ENCODE measurements at regions not wholly inside any gene's neighbourhood (a gene's known extent, or its start where the extent isn't known, plus 50 kb on each side); places are given as distances from the start of the nearest gene placed in this dataset.
"Not testable (repeated sequence)": the region's sequence is repeated elsewhere in the genome, so short reads cannot be mapped to it uniquely, and the experiment has no call there.

DNA sequence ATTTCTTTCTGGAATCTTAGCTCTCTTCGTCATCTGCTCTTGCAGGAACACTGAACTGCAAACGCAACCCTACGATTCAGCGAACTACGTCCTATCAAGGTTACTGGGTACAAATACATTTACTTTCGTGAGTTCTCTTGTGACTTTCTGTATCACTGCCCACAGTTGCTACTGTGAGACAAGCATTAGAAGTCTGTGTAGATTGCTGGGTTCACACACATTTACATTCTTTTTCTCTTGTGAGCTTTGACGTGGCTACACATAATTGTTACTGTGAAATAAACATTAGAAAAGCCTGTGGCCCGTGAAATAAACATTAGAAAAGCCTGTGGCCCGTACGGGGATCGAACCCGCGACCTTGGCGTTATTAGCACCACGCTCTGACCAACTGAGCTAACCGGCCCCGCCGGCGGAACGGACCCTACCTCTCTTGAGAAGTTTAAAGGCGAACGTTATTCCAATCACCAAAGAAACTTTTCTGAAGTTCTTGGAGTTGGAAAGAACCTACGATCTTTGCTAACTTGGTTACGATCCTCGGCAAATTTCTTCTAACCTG is 61.2 kb upstream of the ZNF322 start:
- not testable (repeated sequence) for DNase-seq

- not testable (repeated sequence) for DNase-seq
These were observed 70.6 kb upstream of the ZNF322 start for GRCh38 chr6:26730019-26730766.

GRCh38 chr6:26734776-26735472 is 75.4 kb upstream of the ZNF322 start:
- not testable (repeated sequence) for DNase-seq

GRCh38 chr6:26739811-26740210 is 80.3 kb upstream of the ZNF322 start:
- DNase-seq: no peak

GRCh38 chr6:26743157-26743821 is 83.7 kb upstream of the ZNF322 start:
- no peak for DNase-seq

GRCh38 chr6:26743941-26744699 is 84.6 kb upstream of the ZNF322 start:
- no peak for DNase-seq

DNA sequence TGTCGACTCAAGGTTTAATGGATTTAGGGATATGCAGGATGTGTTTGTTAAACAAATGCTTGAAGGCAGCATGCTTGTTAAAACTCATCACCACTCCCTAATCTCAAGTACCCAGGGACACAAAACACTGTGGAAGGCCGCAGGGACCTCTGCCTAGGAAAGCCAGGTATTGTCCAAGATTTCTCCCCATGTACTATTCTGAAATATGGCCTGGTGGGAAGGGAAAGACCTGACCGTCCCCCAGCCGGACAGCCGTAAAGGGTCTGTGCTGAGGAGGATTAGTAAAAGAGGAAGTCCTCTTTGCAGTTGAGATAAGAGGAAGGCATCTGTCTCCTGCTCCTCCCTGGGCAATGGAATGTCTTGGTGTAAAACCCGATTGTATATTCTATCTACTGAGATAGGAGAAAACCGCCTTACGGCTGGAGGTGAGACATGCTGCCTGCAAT is 85.3 kb upstream of the ZNF322 start:
- not testable (repeated sequence) for DNase-seq

DNA sequence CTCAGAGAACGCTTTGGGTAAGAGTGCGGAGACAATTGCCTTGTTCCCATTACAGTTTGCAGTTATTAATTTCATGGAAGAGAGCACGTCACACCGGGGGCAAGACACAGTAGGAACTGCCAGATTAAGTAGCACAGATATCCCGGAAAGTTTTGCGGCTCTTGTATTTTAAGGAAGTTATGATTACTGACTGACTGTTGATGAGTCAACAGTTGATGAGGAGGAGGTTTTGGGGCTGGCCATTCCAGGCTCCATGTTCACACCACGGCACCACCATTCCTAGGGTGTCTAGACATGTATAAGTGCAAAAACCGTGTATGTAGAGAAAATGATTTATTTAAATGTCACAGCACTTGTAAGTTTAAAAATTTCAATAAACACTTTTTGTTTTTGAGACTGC is 86.4 kb upstream of the ZNF322 start:
- DNase-seq: not testable (repeated sequence)

- not testable (repeated sequence) for DNase-seq
These were observed 89.7 kb upstream of the ZNF322 start for GRCh38 chr6:26749126-26749758.

DNA sequence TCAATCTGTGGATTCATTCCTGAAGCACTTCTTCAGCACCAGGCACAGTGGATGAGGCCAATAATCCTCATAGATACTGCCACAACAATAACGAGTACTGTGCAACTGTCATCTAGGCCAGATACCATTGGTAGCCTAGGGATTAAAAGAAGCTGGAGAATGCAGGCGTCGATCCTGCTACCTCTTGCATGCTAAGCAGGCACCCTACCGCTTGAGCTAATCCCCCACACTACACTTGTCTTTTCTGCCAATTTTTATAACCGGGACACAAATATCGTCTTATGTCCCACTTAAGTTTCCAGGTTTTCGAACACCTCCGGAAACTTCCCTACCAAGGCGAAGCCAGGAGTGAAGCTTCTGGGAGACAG is 90.2 kb upstream of the ZNF322 start:
- DNase-seq: not testable (repeated sequence)

DNA sequence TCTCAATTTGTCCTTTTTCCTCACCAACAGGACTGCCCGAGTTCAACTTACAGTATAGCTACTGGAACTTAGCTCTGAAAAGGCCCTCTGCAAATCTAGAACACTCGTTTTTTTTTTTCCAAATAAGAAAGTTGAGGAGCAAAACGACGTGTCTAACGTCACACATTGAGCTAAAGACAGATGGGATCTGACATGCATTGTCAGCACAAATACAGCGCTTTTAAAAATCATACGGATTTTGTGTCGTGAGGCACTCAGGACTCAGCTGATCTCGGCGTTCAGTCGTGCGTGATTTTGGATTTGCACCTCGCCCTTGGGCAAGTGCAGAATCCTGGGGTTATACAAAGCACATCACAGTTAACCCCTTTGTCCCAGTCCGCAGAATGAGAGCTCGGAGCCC is 94.7 kb upstream of the ZNF322 start:
- no peak for DNase-seq

GRCh38 chr6:26754801-26755200 is 95.3 kb upstream of the ZNF322 start:
- not testable (repeated sequence) for DNase-seq

DNA sequence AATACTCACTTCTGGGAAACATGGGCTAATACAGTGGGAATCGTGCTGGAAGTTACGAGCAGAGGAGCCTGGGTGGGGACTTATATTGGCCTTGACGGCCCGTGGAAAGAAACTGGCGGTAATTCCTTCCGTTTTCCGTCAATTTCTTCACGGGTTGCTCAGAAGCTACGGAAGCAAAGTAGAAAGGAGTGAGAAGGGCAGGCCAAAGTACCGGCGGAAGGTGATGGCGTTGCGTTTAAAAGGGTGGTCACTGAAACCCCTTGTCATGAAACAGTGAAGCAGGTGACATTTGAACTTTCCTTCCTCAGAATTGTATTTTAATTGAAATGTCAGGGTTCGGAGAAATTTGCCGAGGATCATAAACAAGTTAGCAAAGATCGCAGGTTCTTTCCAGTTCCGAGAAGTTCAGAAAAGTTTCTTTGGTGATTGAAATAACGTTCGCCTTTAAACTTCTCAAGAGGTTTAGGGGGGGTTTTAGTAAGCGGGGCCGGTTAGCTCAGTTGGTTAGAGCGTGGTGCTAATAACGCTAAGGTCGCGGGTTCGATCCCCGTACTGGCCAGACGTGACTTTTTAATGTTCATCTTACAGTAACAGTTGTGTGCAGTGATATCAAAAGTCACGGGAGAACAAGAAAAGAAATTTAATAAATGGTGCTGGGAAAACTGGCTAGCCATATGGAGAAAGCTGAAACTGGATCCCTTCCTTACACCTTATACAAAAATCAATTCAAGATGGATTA is 96.7 kb upstream of the ZNF322 start:
- not testable (repeated sequence) for DNase-seq

- DNase-seq: not testable (repeated sequence)
These were observed 106.8 kb upstream of the ZNF322 start for GRCh38 chr6:26766203-26766902.

DNA sequence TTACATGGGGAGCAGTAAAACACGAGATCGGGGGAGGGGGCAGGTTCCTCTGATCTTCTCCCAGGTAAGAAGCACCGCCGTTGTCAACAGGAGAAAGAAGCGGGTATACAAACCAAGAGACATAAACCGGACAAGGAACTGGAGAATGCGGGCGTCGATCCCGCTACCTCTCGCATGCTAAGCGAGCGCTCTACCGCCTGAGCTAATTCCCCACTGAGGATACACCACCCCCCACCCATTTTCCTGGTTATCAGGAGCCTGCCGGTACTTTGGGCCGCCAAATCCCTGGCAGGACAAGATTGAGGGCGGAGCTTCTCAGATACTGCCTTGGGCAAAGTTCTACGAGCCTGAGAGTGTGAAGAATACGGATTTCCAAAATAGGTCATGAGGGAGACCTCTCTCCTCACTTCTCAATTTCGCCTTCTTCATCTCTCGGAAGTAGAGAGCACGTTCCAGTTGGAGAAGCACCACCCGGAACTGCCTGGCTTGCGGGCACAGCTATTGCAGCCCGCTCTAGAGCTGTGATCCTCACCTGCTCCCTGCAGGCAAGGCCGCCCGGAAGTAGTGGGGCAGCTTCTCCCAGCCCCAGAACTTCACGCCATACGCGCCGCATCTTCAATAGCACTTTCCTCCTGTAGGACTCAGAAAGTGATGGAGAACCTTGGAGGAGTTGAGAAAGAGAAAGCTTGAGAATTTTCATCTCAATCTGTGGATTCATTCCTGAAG is 111.6 kb upstream of the ZNF322 start:
- DNase-seq: not testable (repeated sequence)

DNA sequence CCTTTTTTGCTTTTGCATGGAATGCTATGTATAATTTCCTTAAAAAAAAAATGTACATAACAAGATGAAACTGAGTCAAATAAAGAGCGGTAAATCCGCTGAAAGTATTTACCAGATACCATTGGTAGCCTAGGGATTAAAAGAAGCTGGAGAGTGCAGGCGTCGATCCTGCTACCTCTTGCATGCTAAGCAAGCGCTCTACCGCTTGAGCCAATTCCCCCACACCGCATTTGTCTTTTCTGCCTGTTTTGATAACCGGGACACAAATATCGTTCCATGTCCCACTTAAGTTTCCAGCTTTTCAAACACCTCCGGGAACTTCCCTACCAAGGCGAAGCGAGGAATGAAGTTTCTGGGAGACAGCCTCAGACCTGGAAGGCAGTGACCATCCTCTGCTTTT is 113.9 kb upstream of the ZNF322 start:
- DNase-seq: not testable (repeated sequence)

- DNase-seq: not testable (repeated sequence)
These were observed 121.0 kb upstream of the ZNF322 start for GRCh38 chr6:26780563-26780962.

GRCh38 chr6:26795474-26796307 is 136.1 kb upstream of the ZNF322 start:
- not testable (repeated sequence) for DNase-seq

All from NK-92 treated with Interleukin-12 subunit alpha and Interleukin-12 subunit beta, amount 100 ng/mL, for 24 hours (cell line).